HG03432 (cell line): ENCODE measurements at regions not wholly inside any gene's neighbourhood (a gene's known extent, or its start where the extent isn't known, plus 50 kb on each side); places are given as distances from the start of the nearest gene placed in this dataset.
"Not testable (repeated sequence)": the region's sequence is repeated elsewhere in the genome, so short reads cannot be mapped to it uniquely, and the experiment has no call there.

Source experiments
- ATAC-seq: cut with Tn5 transposase; IDR thresholded peaks from one replicate; pipeline ENCODE4 v1.9.1; 2021; ENCODE audit warnings: mild to moderate bottlenecking, moderate library complexity; ENCODE audit not compliant: unreplicated experiment

DNA sequence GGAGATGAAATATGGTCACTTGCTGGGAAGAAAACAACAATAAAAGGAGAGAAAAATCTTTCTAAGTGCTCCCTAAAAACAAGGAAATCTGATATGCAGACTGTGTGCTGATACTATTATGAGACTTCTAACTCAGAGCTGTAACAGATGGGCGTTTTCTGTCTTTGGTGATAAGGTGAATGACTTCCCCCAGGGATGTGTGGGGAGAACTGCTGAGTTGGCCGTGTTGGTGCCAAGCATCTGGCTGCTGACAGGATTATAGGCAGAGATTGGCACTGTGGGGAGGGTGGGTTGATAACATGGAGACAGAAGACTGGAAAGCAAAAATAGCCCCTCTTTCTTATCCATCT is 438.5 kb upstream of the PLXNA2 start:
- no peak for ATAC-seq

DNA sequence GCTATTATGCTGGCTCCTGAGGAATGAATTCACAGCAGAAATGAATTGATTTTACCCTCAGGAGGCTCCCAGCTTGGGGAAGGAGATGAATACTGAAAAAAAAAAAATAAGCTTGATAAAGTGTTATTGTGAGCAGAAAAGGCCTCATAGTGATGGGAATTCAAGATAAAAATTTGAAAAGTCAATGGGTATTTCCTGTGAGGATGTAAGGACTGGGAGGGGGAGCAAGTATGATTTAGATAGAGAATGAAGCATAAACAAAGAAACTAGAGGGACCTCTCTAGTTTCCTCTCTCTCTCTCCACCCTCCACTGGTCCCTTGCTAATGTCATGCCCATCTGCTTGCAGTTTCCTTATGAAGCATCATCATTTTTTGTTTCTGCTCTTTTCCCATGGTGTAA is 439.0 kb upstream of the PLXNA2 start:
- no peak for ATAC-seq

DNA sequence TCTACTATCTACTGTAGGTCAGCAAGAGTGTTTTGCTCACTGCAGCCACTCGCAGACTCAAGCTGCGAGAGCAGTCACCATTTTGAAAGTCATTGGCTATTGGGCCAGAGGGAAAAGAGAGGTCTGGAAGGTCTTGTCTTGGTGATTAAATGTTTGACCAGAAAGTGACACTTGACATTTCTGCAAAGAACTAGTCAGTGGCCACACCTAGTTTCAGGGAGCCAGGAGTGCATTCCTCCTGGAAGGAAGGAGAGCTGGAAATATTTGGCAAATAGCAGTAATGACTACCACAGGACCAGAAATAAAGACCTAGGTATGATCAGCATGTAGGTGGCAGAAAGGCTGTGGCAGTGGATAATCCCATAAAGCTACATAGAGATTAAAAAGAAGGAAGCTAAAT is 440.0 kb upstream of the PLXNA2 start:
- no peak for ATAC-seq

DNA sequence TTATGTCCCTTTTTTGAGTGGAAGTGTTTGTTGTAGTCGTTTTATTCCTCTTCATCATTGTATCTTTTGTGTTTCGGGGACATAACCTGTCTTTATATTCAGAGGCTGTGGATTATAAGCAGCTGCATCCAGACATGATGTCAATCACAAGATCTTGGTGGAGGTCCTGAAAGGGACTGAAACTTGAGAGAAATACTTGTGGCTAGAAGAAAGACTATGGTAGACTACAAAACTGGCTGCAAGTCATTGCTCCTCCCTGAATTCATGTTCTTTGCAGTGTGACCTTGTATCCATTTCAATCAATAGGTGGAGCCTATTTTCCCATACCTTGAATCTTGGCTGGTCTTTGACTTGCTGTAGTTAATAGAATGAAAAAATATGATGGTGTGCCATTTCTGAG is 442.4 kb upstream of the PLXNA2 start:
- ATAC-seq, result no peak

DNA sequence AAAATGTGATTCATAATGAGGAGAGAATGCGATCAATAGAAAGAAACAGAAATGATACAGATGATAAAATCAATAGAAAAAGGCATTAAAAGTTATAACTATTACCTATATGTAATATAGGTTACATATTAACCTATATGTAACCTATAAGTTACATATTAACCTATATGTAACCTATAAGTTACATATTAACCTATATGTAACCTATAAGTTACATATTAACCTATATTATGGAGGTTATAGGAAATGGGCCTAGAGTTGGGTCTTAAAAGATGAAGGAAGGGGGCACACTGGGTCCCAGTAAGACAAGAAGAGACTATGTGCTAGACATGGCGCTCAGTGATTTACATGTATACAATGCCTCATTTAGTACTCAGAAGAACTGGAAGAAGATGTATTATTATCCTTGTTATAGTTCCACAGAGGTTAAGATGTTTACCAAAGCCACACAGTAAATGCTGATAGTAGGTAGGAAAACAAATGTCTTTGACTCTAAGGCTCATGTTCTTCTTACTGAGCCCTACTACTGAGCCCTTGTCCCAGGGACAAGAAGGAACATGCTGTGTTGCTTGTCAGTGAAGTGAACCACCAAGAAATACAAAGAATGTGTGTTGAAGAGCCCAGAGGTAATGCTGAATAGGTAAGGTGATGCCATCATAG is 444.6 kb upstream of the PLXNA2 start:
- no peak for ATAC-seq

DNA sequence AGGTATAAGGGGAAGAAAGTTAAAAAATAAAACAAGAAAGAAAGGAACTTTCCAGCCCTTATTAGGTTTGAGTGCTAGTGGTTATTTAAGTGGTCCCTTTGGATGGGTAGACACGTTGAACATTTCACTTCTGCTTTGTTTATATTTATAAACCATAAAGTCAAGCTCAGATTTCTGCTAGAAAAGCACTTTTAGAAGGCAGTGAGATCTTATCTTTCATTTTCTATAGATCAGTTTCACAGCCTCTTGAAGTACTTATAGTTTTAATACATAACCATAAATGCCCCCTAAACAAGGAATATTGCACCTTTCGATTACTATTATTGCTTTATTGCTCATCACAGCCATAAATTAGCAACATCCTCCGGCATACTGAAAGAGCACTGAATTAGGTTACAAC is 446.8 kb upstream of the PLXNA2 start:
- ATAC-seq, result no peak

DNA sequence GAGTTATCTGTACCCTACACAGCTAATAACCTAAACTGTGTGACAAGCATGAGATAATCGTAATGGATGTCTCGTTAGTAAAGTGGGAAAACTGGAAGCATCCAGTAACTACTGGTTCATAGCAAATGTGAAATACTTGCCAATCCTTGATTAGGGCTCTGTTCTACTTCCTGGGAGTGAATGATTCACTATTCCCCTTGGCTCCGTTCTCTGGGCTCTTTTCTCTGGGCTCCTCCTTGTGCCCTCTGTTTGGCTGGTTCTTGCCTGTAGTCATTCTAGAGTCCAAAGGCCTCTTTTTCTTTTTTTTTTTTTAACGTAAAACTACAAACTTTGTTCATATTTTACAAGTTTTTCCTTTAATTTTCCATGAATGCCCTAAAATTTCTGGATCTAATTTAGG is 465.8 kb upstream of the PLXNA2 start:
- ATAC-seq, result no peak

DNA sequence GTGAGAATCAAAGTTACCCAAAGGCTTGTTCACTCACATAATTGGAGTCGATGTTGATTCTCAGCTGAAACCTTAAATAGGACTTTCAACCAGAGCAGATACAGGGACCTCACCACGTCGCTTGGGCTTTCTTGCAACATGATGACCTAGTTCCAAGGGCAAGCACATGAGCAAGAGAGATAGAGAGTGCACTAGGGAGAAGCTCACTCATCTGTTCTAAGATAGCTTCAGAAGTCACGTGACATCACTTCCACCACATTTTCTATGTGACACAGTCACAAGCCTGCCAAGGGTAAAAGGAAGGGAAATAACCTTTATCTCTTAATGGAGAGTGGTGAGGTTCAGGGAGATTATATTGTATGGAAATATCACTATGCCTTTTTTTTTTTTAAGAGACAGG is 470.1 kb upstream of the PLXNA2 start:
- no peak for ATAC-seq

DNA sequence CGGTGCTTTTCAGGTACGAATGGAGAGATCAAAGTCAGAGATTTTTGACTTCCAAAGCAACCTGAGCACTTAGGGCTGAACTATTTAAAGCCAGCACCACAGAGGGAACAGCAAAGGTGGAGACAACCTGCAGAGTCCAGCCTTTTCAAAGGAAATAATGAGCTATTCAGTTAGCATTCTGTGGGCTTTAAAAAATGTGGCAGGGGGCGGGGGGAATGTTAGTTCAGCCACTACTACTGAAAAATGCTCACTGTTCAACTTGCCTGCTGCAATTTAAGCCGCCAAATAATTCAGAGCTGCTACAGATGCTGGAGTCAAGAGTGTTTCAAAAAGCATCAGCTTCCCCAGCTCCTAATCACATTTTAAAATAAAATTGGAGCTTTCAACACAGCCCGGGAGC is 473.3 kb upstream of the PLXNA2 start:
- ATAC-seq, result no peak

DNA sequence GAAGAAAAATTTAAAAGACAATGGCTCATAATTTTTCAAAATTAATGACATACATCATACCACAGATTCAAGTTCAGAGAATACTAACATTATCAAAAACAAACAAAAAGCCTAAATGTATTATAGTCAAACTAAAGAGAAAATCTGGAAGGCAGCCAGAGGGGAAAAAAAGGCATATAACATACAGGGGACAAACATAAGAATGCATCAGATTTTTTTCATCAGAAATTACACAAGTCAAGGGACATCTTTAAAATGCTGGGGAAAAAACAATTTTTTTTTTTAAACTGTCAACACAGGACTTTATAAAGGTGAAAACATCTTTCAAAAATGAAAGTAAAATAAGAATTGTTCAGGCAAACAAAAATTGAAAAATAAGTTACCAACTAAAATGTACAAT is 478.4 kb upstream of the PLXNA2 start:
- no peak for ATAC-seq

DNA sequence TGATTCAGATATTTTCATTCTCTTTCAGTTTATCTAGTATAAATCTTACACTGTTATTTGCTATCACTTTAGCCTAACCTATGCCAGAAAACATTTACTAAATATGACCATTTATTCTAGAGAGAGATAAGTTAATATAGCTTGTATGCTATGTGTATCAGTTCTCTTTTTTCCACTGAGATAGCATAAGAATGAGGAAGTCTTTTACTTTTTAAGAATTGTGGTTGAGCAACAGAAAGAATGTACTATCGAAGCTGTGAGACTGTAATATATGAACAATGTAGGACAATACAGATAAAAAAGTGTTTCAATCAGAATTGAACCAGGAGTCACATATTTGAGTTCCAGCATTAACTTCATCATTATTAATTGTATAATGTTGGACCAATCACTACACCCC is 479.9 kb upstream of the PLXNA2 start:
- ATAC-seq, result no peak

DNA sequence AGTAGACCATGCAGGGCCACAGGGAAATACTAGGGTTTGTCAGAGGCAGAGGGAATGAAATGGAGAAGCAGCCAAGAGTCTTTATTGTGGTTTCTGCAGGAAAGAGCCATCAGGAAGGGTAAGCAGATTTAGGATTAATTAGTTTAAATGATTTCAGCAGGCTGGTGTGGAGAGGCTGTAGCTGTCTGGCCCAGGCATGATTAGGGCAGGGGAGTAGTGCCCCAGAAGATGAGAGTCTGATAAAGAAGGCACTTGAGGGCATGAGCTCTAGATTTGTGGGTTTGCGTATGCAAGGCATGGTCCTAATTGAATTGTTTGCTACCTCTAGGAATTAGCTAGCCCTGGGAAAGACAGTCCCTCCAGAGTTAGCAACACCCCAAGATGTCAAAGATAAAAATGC is 484.6 kb upstream of the PLXNA2 start:
- no peak for ATAC-seq

DNA sequence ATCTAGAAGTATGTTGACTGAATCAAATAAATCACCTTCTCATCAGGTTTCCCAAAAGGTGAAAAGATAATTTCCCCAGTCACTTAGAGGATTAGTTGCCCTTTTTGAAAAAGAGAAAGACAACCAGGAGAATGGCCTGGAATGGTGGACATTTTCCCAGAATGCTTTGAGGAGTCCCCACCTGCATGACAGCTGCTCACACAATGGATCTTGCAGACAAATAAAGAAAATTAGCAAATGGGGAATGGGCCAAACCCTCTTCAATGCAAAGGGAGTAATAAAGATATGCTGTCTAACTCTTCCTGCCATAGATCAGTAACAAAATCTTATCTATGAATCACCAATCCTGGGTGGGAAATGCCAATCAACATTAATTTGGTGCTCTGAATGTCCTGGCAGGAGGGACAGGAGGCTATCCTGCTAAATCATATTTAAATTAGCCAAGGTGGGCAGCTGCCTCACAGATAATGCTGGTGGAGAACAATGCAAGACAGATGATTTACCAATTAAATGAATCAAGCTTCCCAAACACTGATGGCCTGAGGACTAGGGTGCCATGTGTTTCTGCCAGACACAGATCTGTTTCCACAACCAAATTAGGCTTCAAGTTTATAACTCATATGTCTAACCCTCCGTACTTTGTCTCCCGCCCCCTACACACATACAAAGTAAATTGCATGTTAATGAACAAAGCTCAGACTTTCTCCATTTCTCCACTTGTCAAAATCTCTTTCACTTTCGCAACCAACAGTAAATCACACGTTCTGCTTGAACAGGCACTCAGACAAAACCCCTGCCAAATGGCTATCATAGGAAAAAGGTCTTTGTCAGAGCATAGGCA is 488.0 kb upstream of the PLXNA2 start:
- peak; percentile 94 for ATAC-seq

DNA sequence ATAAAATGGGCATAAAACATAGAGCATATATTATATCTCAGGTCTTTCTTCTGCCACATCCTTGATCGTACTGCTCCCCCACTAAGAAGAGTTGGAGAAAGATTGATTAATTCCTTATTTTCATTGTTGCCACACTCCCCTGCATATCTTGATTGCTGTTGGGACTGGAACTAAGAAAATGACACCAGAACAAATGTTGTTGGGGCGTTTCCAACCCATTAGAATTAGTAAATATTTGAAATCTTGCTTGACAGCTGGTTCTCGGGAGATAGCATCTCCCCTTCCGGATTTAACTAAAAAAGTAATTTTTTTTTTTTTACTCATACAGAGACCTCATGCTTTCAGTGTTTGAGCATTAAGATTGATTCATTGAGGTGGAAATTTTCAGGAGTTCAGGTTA is 493.0 kb upstream of the PLXNA2 start:
- no peak for ATAC-seq

DNA sequence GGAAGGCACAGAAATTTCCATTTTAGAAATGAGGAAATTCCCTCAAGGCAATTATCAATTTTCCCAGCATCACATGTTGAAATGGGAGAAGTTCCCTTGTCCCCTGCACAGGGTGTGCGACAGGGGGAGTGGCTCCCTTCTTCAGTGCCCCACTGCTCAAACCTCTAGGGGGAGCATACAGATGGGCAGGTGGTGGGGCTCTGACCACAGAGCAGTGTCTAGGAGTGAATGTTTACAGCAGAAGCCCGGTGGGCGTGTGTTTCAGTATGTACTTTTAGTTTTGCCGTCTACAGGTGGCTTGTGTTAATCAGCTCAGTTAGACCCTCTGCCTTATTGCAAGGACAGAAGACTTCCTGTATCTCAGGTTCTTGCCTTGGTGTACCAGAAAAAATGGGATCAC is 493.7 kb upstream of the PLXNA2 start:
- ATAC-seq, result peak; percentile 82

DNA sequence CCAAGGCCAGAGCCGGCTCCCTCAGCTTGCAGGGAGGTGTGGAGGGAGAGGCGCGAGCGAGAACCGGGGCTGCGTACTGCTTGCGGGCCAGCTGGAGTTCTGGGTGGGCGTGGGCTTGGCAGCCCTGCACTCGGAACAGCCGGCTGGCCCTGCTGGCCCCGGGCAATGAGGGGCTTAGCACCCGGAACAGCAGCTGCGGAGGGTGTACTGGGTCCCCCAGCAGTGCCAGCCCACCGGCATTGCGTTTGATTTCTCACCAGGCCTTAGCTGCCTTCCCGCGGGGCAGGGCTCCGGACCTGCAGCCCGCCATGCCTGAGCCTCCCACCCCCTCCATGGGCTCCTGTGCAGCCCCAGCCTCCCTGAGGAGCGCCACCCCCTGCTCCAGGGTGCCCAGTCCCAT is 495.5 kb upstream of the PLXNA2 start:
- not testable (repeated sequence) for ATAC-seq

DNA sequence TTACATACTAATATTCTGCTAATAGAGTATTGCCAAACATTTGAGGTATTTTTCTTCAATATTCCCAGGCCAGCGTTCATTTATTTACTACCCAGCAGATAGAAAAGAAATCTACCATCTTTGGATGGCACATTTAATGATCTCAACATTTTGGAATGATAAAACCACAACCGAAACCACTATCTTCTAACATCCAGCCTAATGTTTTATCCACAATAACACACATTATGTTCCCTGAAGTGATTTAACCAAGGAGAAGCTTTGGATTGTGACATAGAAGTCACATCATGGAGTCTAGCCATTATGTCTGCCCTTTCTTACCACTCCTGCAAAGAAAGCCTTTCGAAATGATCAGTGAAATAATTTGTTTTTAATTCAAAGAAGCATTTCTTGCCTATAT is 497.1 kb upstream of the PLXNA2 start:
- ATAC-seq, result no peak

DNA sequence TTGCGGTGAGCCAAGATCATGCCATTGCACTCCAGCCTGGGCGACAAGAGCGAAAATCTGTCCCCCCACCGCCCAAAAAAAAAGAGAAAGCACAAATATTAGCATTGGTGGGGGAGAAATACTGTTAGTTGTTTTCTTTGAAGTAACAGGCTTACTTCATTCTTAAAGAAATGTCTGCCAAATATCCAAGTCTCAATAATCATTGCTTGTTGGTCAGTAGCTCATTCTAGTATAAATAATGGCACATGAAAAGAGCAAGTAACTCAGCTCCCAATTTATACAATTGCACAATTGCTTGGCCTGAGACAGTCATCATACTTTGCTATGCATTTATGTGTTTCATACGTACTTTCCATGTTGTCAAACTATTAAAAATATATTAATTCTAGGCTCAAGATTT is 499.2 kb upstream of the PLXNA2 start:
- ATAC-seq, result no peak

DNA sequence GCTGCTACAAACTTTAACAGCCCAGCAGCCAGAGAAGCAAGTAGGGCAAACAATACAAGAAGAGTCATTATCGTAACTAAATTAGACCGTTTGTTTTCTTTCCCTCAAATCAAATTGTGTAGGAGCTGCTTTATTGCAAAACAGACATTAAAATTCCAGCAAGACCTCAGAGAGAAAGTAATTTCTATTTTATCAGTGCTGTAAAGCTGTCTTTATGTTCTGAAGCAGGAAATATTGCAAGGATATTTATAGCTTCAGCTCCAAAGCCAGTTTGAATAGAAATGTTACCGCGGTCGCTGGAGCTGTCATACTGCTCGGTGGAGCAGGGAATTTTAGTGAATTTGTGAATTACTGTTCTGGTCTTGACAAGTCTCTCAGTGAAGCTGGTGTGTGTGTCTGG is 503.8 kb upstream of the PLXNA2 start:
- ATAC-seq, result no peak

DNA sequence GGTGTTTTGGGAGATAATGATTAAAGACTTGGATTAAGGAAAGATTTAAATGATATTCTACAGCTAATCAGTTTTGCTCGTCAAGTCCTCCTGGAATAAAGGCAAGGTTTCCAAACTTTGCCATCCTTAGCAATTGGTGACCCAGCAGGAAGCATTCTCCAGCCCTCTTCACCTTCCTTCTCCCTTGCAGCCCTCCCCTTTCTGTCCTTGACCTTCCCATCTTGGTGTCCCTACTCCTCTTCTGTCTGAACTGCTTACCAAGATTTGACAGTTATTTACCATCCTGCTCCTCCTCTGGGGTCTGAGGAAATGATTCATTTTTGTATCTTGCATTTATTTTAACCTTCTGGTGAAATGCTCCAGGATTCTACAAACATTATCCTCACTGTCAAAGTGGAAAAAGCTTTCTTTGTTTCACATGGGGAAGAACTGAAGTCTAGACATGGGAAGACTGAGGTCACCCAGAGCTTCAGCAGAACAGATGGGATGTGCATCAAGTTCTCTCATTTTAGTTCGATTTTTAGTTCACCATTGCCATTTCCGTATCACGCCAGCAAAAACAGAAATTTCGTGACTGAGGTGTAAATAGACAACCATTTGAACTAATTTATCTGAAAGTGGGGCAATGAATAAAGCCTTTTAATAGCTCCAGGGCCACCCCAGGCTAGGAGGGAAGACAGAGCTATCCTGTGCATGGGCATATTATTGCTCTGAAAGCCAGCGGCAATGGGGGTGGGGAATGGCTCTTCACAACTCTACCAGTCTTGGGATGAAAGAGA is 504.4 kb upstream of the PLXNA2 start:
- no peak for ATAC-seq

DNA sequence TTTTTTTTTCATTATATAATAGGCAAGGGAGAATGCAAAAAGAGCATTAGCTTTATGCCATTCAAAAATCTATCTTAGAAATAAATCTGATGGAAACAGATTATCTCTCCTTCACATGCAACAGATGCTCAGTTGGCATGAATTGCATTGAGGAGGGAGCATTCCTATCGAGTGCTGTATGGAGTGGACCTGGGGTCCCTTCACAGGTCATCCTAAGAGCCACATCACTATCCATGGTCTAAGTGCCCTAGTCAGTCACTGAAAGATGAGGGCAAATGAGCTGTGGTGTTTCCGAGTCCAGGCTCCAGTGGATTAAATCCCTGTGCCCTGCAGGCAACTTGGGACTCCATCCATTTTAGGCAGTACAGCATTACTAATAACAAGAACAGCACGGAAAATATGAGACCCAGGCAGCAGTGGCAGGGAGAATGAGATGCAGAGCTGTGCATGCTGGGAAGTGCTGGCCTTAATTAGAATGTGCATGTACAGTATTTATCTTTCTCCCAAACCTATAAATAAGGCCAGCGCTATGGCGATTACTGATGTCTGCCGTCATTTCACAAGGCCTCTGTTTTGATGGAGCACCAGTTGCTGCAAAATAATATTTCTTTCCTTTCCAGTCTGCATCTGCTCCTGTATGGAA is 512.3 kb upstream of the PLXNA2 start:
- ATAC-seq, result no peak

DNA sequence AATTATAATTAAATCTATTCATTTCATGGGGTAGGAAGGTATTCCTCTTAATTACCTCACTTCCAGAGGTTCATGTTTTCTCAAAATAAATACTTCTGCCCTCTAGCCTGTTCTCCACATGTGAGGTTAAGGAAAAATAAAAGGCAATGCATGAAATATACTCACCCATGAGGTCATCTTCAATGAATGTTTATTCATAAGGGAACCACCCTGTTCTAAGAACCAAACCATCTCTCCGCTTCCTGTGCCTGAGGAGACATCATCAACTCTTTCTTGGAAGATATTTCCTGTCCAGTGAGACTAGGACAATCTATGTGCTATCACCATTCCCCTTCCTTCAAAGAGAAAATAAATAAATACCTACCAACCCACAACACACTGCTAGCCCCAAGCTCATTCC is 513.7 kb upstream of the PLXNA2 start:
- ATAC-seq, result no peak
